Left cardiac atrium (tissue), 4 donors: ENCODE measurements at regions not wholly inside any gene's neighbourhood (a gene's known extent, or its start where the extent isn't known, plus 50 kb on each side); places are given as distances from the start of the nearest gene placed in this dataset.
A peak's percentile ranks its signal among the peaks of the same experiment; 100 is the strongest.
"Not testable (repeated sequence)": the region's sequence is repeated elsewhere in the genome, so short reads cannot be mapped to it uniquely, and the experiment has no call there.

ENCODE experiments used
- ATAC-seq, 2 donors: fragments of 200-7000 bp; cut with Tn5 transposase; one replicate each; pipeline ENCODE4 v1.9.1; 2020; ENCODE audit warnings: mild to moderate bottlenecking in 2 of 2, moderate library complexity in 2 of 2
- DNase-seq: peaks from one replicate; pipeline ENCODE4 v3.0.0-alpha.2; 2020
- intact Hi-C, 2 donors: fragments of 100-400 bp; cut with DNase I; formaldehyde crosslinking; loops; one replicate each; pipeline versions ENCODE4 v1.14.1 to v1.15.1; 2022 to 2023
- donor health status: DM: no; HTN: yes; CAD: no.
- donor health status: DM: no; HTN: yes; CAD: no; lungs with severe emphysema.
- donor health status: DM: yes; HTN: yes; CAD: no.
- donor health status: Dilated cardiomyopathy.

DNA sequence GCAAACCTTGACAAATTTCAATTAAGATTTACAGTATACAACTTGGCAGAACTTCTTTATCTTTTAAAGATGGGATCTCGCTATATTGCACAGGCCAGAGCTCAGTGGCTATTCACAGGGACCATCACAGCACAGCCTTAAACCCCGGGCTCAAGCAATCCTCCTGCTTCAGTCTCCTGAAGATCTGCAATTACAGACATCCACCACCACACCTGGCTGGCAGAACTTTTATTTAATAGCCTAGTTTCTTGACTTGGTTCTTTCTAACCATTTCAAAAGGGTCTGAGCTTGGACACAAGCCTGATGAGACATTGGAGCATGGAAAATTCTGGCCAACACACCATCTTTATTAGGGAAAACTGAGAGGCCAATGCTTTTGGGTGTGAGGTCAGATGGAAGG lies 151.6 kb upstream of the KCNG1 start:
- intact Hi-C loops = no loop called here
- DNase-seq = no peak
- ATAC-seq = no peak

DNA sequence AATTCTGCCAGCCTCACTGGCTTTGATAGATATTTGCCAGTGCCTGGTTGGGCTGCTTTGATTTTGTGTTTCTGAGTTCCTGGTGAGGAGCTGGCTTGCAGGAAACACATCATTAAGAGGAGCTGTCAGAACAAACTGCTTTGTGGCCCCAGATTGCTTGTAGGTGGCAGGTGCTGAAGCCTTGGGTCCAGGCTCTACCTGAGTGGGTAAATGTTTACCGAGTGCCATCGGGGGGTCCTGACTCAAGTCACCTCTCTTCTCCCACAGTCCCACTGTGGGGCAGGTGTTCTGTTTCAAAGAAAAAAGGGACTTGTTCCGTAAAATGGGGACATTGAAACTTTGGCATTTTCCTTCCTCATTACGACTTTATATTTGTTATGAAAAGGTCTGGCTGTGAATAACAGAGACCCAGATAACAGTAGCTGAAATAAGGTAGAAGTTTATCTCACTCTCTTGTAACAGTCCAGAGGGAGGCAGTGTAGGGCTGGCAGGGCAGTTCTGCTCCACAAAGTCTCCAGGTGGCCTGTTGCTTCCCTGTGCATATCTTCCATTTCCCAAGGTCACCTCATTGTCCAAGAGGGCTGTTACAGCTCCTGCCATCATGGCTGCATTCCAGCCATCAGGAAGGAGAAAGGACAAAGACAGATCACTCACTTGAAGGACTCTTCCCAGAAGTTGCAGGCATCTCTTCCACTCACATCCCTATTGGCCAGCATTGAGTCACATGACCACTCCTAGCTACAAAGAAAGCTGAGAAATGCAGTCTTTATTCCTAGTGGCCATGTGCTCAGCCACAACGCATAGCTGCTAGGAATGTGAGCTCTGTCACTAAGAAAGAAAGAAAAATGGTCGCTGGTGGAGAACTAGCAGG lies 149.9 kb upstream of the KCNG1 start:
- intact Hi-C loops = no loop called here
- no peak for ATAC-seq
- no peak for DNase-seq

DNA sequence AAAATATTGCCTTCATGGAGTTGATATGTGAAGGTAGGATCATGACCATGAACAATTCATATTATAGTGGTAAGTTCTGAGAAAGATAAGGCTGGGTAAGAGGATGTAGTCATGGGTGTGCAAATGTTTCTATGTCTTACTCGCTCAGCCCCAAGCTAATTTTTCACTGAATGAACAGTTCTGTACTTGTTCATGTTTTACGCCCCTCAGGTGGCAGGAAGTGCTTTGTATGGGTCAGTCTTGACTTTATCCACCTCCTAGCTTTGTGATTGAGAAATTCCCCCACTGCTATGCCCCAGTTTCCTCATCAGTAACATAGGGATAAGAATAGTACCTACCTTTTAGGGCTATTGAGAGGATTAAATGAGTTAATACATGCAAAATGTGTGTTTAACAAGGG lies 148.2 kb upstream of the KCNG1 start:
- ATAC-seq = no peak
- DNase-seq = no peak
- intact Hi-C loops = no loop called here

DNA sequence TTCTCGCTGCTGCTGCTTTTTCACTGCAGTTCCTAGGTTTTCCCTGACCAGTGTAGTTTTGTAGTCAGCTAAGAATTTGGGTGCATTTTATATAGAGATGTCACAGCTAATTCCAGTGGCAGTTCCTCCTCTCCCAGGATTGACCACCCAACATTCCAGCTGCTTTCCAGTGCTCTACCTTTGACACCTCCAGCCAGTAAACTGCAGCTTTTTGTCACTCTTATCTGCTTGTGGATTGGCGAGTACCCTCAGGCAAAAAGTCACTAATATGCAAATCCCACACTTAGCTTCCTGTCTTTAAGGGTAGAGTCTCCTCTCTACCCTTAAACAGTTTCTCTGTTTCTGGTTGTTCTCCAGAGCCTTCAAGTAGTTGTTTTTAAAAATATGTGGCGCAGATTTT lies 146.9 kb upstream of the KCNG1 start:
- intact Hi-C loops = no loop called here
- ATAC-seq (no peak), DNase-seq (no peak)

DNA sequence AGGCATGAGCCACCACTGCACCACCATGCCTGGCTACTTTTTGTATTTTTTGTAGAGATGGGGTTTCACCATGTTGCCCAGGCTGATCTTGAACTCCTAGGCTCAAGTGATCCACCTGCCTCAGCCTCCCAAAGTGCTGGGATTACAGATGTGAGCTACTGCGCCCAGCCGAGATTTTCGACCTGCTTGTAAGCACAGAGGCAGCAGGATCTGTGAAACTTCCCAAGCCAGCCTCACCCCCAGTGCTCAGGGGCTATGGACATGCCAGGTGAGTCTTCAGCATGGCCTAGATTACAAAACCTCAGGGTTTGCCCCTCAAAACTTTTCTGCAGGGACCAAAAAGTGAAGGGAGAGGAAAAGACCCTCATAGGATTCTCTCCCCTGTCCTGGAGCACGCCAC lies 145.0 kb upstream of the KCNG1 start:
- ATAC-seq, DNase-seq, intact Hi-C loops: not testable (repeated sequence)

DNA sequence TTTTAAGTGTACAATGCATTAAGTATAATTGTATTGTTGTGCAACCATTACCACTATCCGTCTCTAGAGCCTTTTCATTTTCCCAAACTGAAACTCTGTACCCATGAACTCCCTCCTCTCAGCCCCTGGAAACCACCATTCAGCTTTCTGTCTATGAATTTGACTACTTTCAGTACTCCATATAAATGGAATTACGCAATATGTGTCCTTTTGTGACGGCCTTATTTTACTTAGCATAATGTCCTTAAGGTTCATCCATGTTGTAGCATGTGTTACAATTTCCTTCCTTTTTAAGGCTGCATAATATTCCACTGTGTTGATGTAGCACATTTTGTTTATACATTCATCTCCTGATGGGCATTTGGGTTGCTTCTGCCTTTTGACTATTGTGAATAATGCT lies 143.6 kb upstream of the KCNG1 start:
- ATAC-seq = no peak

DNA sequence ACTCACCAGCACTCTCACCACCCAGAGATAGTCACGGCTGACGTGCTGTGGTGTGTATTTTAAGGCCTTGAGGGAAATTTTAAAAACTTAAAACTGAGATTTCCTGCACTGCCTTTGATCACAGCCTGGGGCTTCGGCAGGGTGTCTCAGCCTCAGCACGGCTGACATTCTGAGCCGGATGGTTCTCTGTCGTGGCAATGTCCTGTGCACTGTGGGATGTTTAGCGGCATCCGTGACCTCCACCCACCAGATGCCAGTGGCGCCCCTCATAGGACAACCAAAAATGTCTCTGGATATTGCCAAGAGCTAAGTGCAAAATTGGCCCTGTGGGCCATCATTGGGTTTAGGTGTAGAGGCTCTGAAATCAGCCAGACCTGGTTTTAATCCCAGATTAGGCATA lies 142.2 kb upstream of the KCNG1 start:
- intact Hi-C loops = no loop called here
- ATAC-seq (no peak), DNase-seq (no peak)

More for the DNA sequence above, 143.6 kb upstream of the KCNG1 start:
- intact Hi-C loops = no loop called here
- DNase-seq = no peak

DNA sequence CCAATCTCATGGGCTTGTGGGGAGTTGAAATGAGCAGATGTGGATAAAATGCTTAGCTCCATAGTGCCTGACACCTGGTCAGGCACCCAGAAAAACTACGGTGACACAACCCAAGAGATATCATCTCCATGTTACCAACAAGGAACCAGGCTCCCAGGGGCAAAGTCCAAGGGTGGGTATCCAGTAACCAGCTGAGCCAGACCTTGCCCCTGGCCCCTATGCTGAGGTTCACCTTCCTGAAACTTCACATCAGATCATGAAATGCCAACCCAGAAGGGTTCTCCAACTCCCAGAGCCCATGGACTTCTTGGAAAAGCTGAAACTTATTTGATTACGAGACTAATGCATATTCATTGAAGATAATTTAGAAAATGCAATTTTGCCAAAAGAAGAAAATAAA lies 141.8 kb upstream of the KCNG1 start:
- ATAC-seq (no peak), DNase-seq (no peak)
- intact Hi-C loops = no loop called here

DNA sequence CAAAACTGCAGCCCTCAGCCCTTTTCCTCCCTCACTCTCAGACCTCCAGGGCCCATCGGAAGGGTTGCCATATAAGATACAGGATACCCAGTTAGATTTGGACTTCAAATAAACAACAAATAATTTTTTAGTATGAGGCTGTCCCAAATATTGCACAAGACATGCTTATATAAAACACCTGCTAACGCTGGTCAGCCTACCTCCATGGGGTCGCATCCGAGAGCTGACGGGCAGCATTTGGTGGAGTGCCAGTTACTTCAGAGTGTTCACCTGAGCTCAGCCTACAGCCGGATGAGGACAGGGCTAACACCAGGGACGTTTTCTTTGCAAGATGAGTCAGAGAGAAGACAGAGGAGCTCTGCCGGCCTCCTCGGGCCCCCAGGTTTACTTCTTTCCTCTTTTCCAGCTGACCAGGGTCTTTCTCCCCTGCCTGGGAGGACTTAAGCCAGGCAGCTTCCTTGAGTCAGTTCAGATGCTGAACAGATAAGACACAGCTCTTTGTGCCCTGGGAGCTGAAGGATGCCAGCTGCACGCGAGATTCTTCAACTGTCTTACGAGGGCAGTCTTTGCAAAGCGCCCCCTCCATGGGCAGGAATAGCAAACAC lies 141.2 kb upstream of the KCNG1 start:
- intact Hi-C loops = no loop called here
- ATAC-seq = no peak
- DNase-seq = no peak

DNA sequence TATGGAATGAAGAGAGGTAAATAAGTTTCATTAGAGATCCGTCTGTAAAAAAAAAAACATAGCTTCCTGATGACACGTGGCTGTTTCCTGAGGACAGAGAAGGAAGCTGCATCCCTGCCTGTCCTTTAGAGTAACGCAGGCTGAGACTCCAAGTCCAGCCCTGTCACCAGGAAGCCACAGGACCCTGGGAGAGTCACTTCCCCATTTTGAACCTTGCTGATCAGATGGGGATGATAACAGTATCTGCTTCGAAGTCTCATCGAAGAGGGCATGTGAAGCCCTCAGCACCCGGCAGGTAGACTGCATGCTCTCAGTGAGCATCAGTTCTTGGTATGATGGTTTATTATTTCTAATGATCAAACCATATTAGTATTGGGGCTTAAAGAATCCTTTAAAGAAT lies 139.1 kb upstream of the KCNG1 start:
- intact Hi-C loops = no loop called here
- no peak for DNase-seq
- no peak for ATAC-seq

DNA sequence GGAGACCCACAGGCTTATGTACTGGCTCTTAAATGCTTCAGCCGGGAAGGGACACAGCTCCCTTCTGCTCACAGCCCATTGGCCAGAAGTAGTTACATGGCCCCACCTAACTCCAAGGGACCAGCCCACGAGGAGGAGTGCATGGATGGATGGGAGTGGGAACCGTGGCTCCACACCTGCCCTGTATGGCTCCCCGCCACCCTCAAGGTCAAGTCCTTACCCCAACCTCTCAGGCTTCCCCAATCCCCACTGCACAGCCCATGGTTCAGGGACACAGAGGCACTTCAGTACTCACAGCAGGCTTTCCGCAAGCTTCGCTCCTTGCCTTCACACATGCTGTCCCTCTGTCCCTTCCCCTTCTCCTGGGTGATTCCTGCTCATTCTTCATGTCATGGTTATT lies 137.9 kb upstream of the KCNG1 start:
- ATAC-seq = no peak
- intact Hi-C loops = no loop called here
- DNase-seq = no peak

DNA sequence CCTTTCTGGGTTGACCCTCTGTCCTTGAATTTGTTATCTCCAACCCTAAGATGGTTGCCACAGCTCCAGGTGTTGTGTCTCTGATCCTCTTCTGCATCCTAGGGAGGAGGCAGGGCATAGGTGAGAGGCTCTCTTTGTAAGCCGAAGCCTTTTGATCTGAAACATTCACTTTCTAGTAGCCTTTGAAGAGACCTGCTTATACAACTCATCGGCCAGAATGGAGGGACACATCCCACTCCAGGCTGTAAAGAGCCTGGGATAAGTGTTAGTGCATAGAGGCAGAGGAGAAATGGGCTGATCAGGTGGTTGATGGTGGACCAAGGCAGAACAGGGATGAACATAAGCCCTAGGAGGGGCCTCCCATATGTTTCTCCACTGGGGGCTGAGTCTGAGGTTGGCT lies 137.1 kb upstream of the KCNG1 start:
- ATAC-seq = no peak
- intact Hi-C loops = no loop called here

DNA sequence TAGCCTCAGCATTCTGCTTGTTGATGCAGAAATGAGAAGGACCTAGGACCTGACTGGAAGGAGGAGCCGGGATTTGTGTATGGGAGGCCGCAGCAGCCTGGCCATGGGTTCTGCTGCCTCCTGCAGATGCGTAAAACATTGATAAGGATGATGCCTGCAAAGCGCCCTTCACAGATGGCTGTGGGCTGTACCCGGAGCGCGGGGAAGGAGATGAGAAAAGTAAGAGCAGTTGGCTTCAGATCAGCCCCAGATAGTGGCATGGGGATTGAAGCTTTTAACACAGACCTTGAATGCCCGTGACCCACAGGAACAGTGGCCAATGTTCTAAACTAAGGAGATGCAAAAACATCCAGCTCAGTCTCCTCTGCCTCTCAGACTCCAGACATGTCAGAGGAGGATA lies 136.4 kb upstream of the KCNG1 start:
- ATAC-seq (no peak), DNase-seq (no peak)
- intact Hi-C loops = no loop called here

More for the DNA sequence above, 137.1 kb upstream of the KCNG1 start:
- no peak for DNase-seq

DNA sequence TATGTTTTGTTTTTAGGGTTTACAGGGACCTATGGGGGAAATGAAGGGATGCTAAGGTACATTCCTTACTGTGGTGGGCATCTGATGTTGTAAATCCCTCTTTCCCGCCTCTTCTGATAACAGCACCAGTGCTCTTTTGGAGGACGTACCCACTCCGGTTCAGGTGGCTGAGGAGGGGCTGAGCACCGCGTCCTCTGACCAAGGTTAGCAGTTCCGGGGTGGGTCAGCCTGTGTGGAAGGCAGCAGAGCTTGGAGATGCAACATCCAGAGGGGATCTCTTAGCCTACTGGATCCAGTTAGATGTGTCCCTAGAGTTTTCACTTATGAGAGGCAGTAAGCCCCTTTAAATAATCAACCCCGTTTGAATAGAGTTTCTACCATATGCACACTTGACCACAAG lies 135.3 kb upstream of the KCNG1 start:
- ATAC-seq (no peak), DNase-seq (no peak)
- intact Hi-C loops = no loop called here

DNA sequence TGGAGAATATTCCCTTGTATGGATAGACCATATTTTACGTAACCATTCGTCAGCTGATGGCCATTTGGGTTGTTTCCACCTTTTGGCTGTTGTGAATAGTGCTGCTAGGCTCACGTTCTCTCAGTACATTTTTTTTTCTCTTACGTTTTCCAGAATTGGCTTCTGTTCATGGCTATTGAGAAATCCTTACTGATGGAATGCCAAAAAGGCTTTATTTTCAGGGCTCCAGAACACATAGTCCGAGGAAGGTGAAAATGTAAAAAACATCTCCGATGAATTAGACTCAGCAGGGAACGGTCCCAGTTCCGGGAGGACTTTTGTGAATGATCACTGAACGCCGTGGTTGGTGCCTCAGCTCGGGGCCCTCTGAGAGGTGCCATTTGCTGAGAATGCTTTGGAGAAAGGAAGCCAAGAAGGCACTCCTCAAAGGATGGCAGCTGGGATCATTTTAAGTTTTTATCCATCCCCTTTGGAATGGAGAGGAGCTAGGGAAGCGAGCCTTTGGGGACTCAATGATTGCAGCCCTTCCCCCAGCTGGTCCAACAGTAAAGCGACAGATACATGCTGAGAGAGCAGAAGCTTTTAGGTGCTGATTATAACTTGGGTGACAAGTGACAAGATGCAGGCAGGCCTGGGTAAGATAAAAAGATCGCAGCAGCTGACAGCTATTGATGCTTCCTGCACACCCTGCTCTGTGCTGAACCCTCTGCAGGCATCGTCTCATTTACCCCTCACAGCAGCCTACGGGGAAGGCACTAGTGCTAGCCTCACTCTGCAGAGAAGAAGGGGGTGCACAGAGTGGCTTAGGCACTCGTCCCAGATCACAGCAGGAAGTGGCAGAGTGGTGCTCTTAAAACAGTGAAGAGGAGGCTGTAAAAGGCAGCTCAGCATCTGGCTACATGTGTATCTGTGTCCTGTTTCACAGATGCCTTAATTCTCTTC lies 133.4 kb upstream of the KCNG1 start:
- ATAC-seq = peak; percentile 81 to 88
- intact Hi-C loops = no loop called here
- DNase-seq = no peak

DNA sequence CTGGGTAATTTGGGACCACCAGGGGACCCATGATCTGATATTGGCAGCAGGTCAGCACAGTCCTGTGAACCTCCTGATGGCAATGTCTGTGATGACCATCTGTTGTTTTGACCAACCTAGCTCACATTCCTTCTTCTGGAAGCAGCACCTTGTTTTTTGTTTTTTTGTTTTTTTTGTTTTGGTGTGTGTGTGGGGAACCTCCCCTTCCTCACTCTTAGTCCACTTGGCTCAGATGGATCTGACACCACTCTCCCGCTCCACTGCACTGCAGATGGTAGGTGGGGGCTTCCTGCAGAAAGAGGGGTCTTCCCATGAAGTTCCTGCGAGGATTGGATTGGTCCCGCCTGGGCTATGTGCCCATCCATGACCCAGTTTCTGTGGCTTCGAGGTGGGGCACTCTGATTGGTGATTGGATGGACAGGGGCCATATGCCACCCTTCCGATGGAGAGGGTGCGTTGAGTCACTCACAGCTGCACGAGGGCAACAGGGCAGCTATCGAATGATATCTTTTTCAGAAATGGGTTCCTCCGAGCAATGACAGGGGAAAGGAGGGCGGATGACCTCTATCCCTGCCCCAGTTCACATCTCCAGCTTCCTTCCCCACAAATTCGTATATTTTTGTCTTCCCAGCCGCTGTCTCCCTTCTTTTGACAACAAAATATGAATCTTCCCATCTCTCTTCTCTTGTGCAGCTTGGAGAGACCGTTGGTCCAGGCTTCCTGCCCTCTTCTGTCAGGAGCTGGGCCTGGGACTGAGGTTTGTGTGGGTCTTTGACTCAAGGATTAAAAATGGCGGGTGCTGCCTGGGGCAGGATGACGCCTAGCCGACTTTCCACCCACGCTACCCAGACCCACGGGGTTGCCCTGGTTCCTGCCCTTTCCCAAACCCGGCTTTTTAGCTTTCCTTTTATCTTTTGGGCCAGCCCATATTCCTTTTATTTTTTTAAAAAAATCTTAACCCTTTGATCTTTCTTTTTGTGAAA lies 132.1 kb upstream of the KCNG1 start:
- intact Hi-C loops = no loop called here
- no peak for ATAC-seq
- no peak for DNase-seq

DNA sequence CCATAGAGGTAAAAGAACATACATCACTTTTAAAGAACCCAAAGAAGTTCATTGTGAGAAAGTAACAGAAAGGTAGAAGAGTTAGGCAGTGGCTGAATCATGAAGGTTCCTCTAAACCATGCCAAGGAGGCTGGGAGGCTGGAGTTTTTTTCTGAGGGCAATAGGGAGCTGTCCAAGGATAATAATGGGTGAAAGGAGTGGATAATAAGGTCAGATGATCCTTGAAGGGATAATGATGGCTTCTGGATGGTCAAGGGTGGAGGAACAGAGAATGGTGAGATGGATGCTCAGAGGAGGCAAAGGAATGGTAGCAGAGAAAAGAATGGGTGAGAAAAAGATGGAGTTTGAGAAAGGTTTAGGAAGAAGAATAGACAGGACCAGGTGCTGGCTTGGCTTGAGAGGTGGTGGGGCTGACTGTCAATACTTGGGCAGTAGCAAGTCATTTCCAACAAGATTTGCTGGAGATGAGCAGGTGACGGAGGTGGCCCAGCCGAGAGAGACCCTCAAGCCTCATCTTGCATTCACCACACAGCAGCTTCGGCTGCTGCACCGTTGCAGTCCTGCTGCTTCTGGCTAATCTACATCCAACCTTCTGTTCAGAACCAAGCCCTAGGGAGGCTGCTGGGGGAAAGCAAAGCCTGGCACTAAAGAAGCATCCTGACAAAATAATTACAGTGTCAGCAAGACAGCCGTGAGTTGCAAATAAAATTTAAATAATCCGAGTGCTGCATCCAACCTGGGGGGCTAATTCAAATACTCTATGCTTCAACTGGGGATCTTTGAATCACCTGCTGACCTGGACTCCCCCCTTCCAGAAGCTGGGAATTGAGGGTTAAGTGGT lies 131.2 kb upstream of the KCNG1 start:
- intact Hi-C loops = no loop called here
- ATAC-seq (no peak), DNase-seq (no peak)

DNA sequence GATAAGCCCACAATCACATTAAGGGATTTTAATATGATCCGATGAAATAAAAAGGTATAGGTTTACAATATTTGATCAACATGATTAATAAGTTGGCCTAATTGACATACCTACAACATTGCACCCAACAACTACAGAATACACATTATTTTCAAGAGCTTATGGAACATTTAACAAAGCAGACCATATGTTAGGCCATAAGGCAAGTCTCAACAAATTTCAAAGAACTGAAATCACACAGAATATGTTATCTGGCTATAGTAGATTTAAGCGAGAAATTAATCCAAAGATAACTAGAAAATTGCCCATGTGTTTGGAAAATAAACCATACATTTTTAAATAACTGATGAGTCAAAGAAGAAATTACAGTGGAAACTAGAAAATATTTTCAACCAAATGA lies 126.0 kb upstream of the KCNG1 start:
- ATAC-seq (no peak), DNase-seq (no peak)
- intact Hi-C loops = no loop called here
